ENCODE measurements at regions not wholly inside any gene's neighbourhood (a gene's known extent, or its start where the extent isn't known, plus 50 kb on each side); places are given as distances from the start of the nearest gene placed in this dataset.

DNA sequence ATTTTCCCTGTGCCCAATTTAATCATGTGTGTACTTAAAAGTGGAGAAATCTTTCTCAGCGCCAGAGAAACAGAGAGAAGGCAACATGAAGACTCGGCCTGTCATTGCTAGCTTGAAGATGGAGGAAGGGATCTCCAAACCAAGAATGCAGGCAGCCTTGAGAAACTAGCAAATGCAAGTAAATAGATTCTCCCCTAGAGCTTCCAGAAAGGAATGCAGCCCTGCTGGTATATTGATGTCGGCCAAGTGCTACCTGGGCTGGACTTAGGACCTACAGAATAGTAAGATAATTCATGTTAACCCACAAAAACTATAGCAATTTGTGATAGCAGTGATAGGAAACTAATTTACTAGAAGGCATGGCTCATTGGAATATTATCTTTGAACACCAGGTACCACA is 150.9 kb upstream of the ABI3BP start:
- TF ChIP-seq, protein P1, sequence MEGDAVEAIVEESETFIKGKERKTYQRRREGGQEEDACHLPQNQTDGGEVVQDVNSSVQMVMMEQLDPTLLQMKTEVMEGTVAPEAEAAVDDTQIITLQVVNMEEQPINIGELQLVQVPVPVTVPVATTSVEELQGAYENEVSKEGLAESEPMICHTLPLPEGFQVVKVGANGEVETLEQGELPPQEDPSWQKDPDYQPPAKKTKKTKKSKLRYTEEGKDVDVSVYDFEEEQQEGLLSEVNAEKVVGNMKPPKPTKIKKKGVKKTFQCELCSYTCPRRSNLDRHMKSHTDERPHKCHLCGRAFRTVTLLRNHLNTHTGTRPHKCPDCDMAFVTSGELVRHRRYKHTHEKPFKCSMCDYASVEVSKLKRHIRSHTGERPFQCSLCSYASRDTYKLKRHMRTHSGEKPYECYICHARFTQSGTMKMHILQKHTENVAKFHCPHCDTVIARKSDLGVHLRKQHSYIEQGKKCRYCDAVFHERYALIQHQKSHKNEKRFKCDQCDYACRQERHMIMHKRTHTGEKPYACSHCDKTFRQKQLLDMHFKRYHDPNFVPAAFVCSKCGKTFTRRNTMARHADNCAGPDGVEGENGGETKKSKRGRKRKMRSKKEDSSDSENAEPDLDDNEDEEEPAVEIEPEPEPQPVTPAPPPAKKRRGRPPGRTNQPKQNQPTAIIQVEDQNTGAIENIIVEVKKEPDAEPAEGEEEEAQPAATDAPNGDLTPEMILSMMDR (IDR thresholded peaks at IDR 0.05; ENCODE audit: low read length): no peak
- TF ChIP-seq EZH2 (optimal IDR thresholded peaks at IDR 0.05; ENCODE audit: low read depth, low read length): no peak

All from MM.1S (cell line).